Glomerular visceral epithelial cell (primary cell): ENCODE measurements at regions not wholly inside any gene's neighbourhood (a gene's known extent, or its start where the extent isn't known, plus 50 kb on each side); places are given as distances from the start of the nearest gene placed in this dataset.
A peak's percentile ranks its signal among the peaks of the same experiment; 100 is the strongest.
"Not testable (repeated sequence)": the region's sequence is repeated elsewhere in the genome, so short reads cannot be mapped to it uniquely, and the experiment has no call there.

ENCODE experiments used
- DNase-seq: peaks from one replicate; pipeline ENCODE4 v3.0.0-alpha.2; 2016; ENCODE audit errors: extremely low spot score

GRCh38 chr4:67332627-67333026, 212.7 kb downstream of the CENPC start:
- DNase-seq, result no peak

- no peak for DNase-seq
Measured at GRCh38 chr4:67328393-67328792, 216.9 kb downstream of the CENPC start.

GRCh38 chr4:67328018-67328278, 217.4 kb downstream of the CENPC start:
- DNase-seq, result no peak

- DNase-seq, result peak; percentile 61
Measured at GRCh38 chr4:67327245-67328017, 217.9 kb downstream of the CENPC start.

- DNase-seq, result no peak
Measured at GRCh38 chr4:67325791-67326190, 219.5 kb downstream of the CENPC start.

- DNase-seq, result no peak
Measured at GRCh38 chr4:67320645-67321044, 224.7 kb downstream of the CENPC start.

GRCh38 chr4:67319607-67320006, 225.7 kb downstream of the CENPC start:
- not testable (repeated sequence) for DNase-seq

- not testable (repeated sequence) for DNase-seq
Measured at GRCh38 chr4:67300497-67301185, 244.7 kb downstream of the CENPC start.

- DNase-seq, result no peak
Measured at GRCh38 chr4:67292636-67293035, 252.7 kb downstream of the CENPC start.

GRCh38 chr4:67292045-67292444, 253.3 kb downstream of the CENPC start:
- DNase-seq, result no peak

GRCh38 chr4:67291644-67292043, 253.7 kb downstream of the CENPC start:
- DNase-seq, result peak; percentile 6

- DNase-seq, result peak; percentile 27
Measured at GRCh38 chr4:67288964-67289363, 256.3 kb downstream of the CENPC start.

GRCh38 chr4:67286724-67287123, 258.6 kb downstream of the CENPC start:
- no peak for DNase-seq

GRCh38 chr4:67282749-67283148, 262.6 kb downstream of the CENPC start:
- DNase-seq, result no peak

- no peak for DNase-seq
Measured at GRCh38 chr4:67275179-67275750, 270.0 kb downstream of the CENPC start.

- not testable (repeated sequence) for DNase-seq
Measured at GRCh38 chr4:67274671-67275070, 270.6 kb downstream of the CENPC start.

- no peak for DNase-seq
Measured at GRCh38 chr4:67273666-67274065, 271.6 kb downstream of the CENPC start.

GRCh38 chr4:67261971-67262370, 283.3 kb downstream of the CENPC start:
- DNase-seq, result no peak

- no peak for DNase-seq
Measured at GRCh38 chr4:67256388-67257043, 288.8 kb downstream of the CENPC start.

GRCh38 chr4:67250131-67250896, 295.0 kb downstream of the CENPC start:
- peak; percentile 33 for DNase-seq

- DNase-seq, result no peak
Measured at GRCh38 chr4:67236788-67237187, 308.5 kb downstream of the CENPC start.

GRCh38 chr4:67236318-67236717, 309.0 kb downstream of the CENPC start:
- no peak for DNase-seq
